Central memory CD8-positive, alpha-beta T cell (primary cell): ENCODE measurements at regions not wholly inside any gene's neighbourhood (a gene's known extent, or its start where the extent isn't known, plus 50 kb on each side); places are given as distances from the start of the nearest gene placed in this dataset.

Experiments used
- ATAC-seq: fragments of 150-1000 bp; cut with Tn5 transposase; replicated peaks from 2 replicates; pipeline ENCODE4 v1.10.0; 2022; ENCODE audit warnings: mild to moderate bottlenecking, moderate FRiP score, moderate number of reproducible peaks; ENCODE audit not compliant: poor library complexity, severe bottlenecking; ENCODE audit errors: extremely low read depth
- DNase-seq, 2 donors: peaks; one replicate each; pipeline ENCODE4 v3.0.0; 2021; ENCODE audit warnings: low spot score in 2 of 2
- H3K27ac Mint-ChIP-seq: one replicate; pipeline ENCODE4 v1.8.0; 2022; ENCODE audit warnings: low read depth, mild to moderate bottlenecking, moderate library complexity, mixed read lengths
- H3K27me3 Mint-ChIP-seq: one replicate; pipeline ENCODE4 v1.8.0; 2022; ENCODE audit warnings: mixed read lengths
- H3K36me3 Mint-ChIP-seq: one replicate; pipeline ENCODE4 v1.8.0; 2022; ENCODE audit warnings: mild to moderate bottlenecking, moderate library complexity, mixed read lengths; ENCODE audit not compliant: insufficient read depth
- H3K4me1 Mint-ChIP-seq: one replicate; pipeline ENCODE4 v1.8.0; 2022; ENCODE audit warnings: mixed read lengths
- H3K4me3 Mint-ChIP-seq: one replicate; pipeline ENCODE4 v1.8.0; 2022; ENCODE audit warnings: mild to moderate bottlenecking, moderate library complexity, mixed read lengths
- H3K9me3 Mint-ChIP-seq: one replicate; pipeline ENCODE4 v1.8.0; 2022; ENCODE audit warnings: mixed read lengths

GRCh38 chr6:22829070-22829469 is 259.7 kb downstream of the HDGFL1 start:
- DNase-seq, result no peak

GRCh38 chr6:22830463-22830862 is 261.1 kb downstream of the HDGFL1 start:
- no peaks in the 10 kb centered on the region for H3K4me1 Mint-ChIP-seq
- no peaks in the 10 kb centered on the region for H3K36me3 Mint-ChIP-seq
- ATAC-seq, result no peak
- no peaks in the 10 kb centered on the region for H3K27me3 Mint-ChIP-seq
- peaks cover 20% of the 10 kb centered on the region for H3K9me3 Mint-ChIP-seq
- no peak overlapping the region for H3K27ac Mint-ChIP-seq
- no peak for DNase-seq
- H3K4me3 Mint-ChIP-seq, result no peak overlapping the region

More at GRCh38 chr6:22829070-22829469, 259.7 kb downstream of the HDGFL1 start:
- Mint-ChIP-seq H3K27ac (no peak overlapping the region), H3K4me1 (no peaks in the 10 kb centered on the region), H3K9me3 (peaks cover 12% of the 10 kb centered on the region), H3K27me3 (no peaks in the 10 kb centered on the region), H3K36me3 (no peaks in the 10 kb centered on the region), H3K4me3 (no peak overlapping the region)
- ATAC-seq, result no peak

- H3K27ac Mint-ChIP-seq, result no peak overlapping the region
- peaks cover 20% of the 10 kb centered on the region for H3K9me3 Mint-ChIP-seq
- no peaks in the 10 kb centered on the region for H3K36me3 Mint-ChIP-seq
- no peaks in the 10 kb centered on the region for H3K27me3 Mint-ChIP-seq
- no peak for ATAC-seq
- H3K4me3 Mint-ChIP-seq, result no peak overlapping the region
- H3K4me1 Mint-ChIP-seq, result no peaks in the 10 kb centered on the region
- no peak for DNase-seq
Observed at GRCh38 chr6:22833191-22833590, 263.8 kb downstream of the HDGFL1 start.

- Mint-ChIP-seq H3K36me3 (no peaks in the 10 kb centered on the region), H3K27ac (no peak overlapping the region), H3K27me3 (no peaks in the 10 kb centered on the region), H3K4me1 (no peaks in the 10 kb centered on the region), H3K4me3 (no peak overlapping the region), H3K9me3 (peaks cover 39% of the 10 kb centered on the region)
- ATAC-seq, result no peak
- DNase-seq, result no peak
Observed at GRCh38 chr6:22838345-22838744, 269.0 kb downstream of the HDGFL1 start.

DNA sequence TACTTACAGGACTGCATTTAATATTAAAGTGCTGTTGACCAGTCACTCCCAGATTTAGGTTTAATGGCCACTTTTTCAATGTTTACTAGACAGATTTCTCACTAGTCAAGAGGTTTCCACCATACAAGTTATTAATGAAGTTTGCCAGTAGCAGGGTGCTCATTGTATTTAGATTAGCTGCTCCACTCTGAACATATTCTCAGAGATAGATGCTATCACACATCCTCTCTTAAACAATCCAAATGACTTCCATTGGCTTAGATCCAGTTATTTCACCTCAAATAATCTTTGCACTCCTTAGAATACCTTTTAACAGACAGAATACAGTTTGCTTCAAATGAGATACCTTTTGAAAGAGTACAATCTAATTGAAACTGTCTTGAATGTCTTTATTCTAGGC is 276.1 kb downstream of the HDGFL1 start:
- no peak for ATAC-seq
- H3K27me3 Mint-ChIP-seq, result no peaks in the 10 kb centered on the region
- no peak for DNase-seq
- no peak overlapping the region for H3K4me3 Mint-ChIP-seq
- no peaks in the 10 kb centered on the region for H3K4me1 Mint-ChIP-seq
- H3K36me3 Mint-ChIP-seq, result no peaks in the 10 kb centered on the region
- peaks cover 22% of the 10 kb centered on the region for H3K9me3 Mint-ChIP-seq
- H3K27ac Mint-ChIP-seq, result no peak overlapping the region

DNA sequence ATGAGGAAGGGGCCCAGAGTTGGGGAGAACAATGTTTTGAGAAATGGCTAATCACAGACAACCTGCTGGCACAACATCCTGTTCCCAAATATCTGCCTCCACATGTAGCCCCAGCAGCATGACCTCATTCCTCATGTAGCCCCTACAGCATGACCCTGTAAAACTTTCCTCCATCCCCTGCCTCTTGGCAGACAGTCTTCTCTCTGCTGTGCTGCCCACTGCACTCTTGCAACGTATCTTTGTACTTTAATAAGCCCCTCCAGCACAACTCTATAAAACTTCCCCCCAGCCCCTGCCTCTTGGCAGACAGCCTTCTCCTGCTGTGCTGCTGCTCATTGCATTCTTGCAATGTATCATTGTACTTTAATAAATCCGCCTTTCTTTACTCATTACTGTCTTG is 278.8 kb downstream of the HDGFL1 start:
- no peak for DNase-seq
- Mint-ChIP-seq H3K4me1 (no peaks in the 10 kb centered on the region), H3K27me3 (no peaks in the 10 kb centered on the region), H3K9me3 (peaks cover 10% of the 10 kb centered on the region), H3K36me3 (no peaks in the 10 kb centered on the region), H3K4me3 (no peak overlapping the region), H3K27ac (no peak overlapping the region)
- ATAC-seq, result no peak

GRCh38 chr6:22849921-22850320 is 280.6 kb downstream of the HDGFL1 start:
- no peak overlapping the region for H3K4me3 Mint-ChIP-seq
- H3K9me3 Mint-ChIP-seq, result peaks cover 10% of the 10 kb centered on the region
- H3K27me3 Mint-ChIP-seq, result no peaks in the 10 kb centered on the region
- H3K27ac Mint-ChIP-seq, result no peak overlapping the region
- DNase-seq (no peak), ATAC-seq (no peak)
- H3K36me3 Mint-ChIP-seq, result no peaks in the 10 kb centered on the region
- H3K4me1 Mint-ChIP-seq, result no peaks in the 10 kb centered on the region

DNA sequence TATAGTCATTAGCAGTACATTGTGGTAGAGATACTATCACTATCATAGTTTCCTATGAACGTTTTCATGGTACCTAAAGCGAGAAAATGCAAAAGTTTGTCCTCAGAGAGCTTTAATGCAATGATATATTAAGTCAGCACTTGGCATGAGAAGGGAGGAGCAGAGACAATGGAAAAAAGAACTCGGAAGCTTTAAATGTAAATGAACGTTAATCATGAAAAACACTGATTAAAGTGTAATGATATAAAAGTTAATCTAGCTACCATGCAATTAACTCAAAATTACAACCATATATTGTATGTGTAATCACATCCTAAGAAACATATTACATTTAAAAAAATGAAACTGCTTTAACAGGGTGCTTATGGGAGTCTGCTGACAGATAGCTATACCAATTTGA is 282.7 kb downstream of the HDGFL1 start:
- Mint-ChIP-seq H3K27me3 (no peaks in the 10 kb centered on the region), H3K27ac (no peak overlapping the region), H3K36me3 (no peaks in the 10 kb centered on the region), H3K4me1 (no peaks in the 10 kb centered on the region), H3K9me3 (peaks cover 16% of the 10 kb centered on the region), H3K4me3 (no peak overlapping the region)
- no peak for ATAC-seq
- DNase-seq, result no peak

GRCh38 chr6:22873513-22874136 is 304.3 kb downstream of the HDGFL1 start:
- H3K4me3 Mint-ChIP-seq, result no peak overlapping the region
- DNase-seq (no peak), ATAC-seq (no peak)
- H3K36me3 Mint-ChIP-seq, result no peaks in the 10 kb centered on the region
- H3K4me1 Mint-ChIP-seq, result no peaks in the 10 kb centered on the region
- H3K27ac Mint-ChIP-seq, result no peak overlapping the region
- H3K9me3 Mint-ChIP-seq, result peaks cover 21% of the 10 kb centered on the region
- no peaks in the 10 kb centered on the region for H3K27me3 Mint-ChIP-seq

DNA sequence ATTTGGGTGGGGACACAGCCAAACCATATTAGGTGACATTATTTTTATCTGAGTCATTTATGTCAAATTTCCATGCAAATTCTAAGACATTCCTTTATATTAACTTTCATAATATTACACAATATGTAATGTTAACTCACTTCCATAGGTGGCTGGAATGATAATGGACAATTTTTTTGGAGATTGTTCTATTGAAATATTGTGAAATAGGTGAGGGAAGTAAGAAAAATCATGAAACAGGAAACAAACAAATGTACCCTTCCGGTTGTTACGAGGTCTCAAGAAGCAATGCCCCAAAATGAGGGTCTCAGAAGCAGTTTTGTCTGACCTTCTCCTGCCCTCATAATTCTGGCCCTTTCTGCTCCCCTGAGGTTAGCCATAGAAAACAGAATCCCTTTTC is 306.5 kb downstream of the HDGFL1 start:
- ATAC-seq (no peak), DNase-seq (no peak)
- peaks cover 12% of the 10 kb centered on the region for H3K9me3 Mint-ChIP-seq
- H3K36me3 Mint-ChIP-seq, result no peaks in the 10 kb centered on the region
- H3K27ac Mint-ChIP-seq, result no peak overlapping the region
- no peaks in the 10 kb centered on the region for H3K4me1 Mint-ChIP-seq
- H3K4me3 Mint-ChIP-seq, result no peak overlapping the region
- no peaks in the 10 kb centered on the region for H3K27me3 Mint-ChIP-seq

- Mint-ChIP-seq H3K36me3 (no peaks in the 10 kb centered on the region), H3K27ac (no peak overlapping the region), H3K9me3 (peaks cover 4% of the 10 kb centered on the region), H3K4me3 (no peak overlapping the region), H3K4me1 (no peaks in the 10 kb centered on the region), H3K27me3 (no peaks in the 10 kb centered on the region)
- DNase-seq, result no peak
- no peak for ATAC-seq
Observed at GRCh38 chr6:22878324-22878701, 308.9 kb downstream of the HDGFL1 start.

DNA sequence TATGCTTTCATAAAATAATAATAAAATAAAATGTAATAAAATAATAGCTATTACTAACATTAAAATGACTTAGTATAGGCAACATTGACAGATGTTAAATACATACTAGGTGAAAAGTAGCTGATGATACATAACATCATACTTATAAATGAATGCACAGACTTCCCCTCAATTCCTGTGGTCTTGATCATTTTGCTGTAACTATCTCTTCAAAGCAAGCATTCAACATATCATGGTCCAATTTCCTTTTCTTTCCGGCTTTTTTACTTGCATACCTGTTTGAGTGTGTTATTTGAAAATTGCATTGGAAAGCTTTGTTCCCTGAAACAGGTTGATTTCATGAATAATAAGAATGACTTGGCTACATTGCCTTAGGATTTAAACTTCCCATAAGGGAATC is 309.3 kb downstream of the HDGFL1 start:
- Mint-ChIP-seq H3K9me3 (peaks cover 6% of the 10 kb centered on the region), H3K4me1 (no peaks in the 10 kb centered on the region), H3K27ac (no peak overlapping the region), H3K4me3 (no peak overlapping the region), H3K27me3 (no peaks in the 10 kb centered on the region), H3K36me3 (no peaks in the 10 kb centered on the region)
- ATAC-seq (no peak), DNase-seq (no peak)

DNA sequence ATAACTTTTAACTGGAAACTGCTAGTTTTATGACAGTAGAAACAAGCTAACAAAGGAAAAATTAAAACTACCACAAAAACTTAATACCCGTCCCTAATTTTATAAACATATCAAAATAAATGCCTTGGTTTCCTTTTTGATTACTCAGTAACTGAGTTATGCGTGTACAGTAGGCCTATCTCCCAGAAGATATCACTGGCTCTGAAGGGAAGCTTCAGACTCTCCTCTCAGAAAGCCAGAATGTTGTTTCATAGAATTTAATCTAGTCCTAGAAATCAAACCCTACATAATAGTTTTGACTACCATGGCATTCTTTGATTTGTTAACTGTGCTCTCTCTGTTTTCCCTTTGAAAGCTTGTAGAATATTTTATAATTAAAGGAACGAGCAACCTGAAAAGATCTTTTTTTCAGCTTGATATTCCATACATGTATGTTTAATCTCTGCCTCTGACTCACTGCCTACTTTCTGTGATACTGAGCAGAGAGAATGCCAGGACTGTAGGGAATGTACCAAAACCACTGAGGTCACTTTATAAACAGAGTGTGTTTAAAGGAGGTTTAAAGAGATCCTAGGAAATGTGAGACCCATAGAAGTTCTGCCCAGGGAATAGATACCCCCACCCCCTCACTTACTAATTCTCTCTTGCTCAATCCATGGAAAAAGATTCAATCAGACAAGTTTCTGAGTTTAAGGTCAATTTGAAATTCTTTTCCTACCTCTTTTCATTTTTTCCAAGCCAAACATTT is 311.5 kb downstream of the HDGFL1 start:
- H3K4me3 Mint-ChIP-seq, result no peak overlapping the region
- H3K27me3 Mint-ChIP-seq, result no peaks in the 10 kb centered on the region
- H3K27ac Mint-ChIP-seq, result no peak overlapping the region
- DNase-seq (no peak), ATAC-seq (no peak)
- H3K4me1 Mint-ChIP-seq, result no peaks in the 10 kb centered on the region
- no peaks in the 10 kb centered on the region for H3K36me3 Mint-ChIP-seq
- peaks cover 13% of the 10 kb centered on the region for H3K9me3 Mint-ChIP-seq
